K562 (cell line): ENCODE measurements at regions not wholly inside any gene's neighbourhood (a gene's known extent, or its start where the extent isn't known, plus 50 kb on each side); places are given as distances from the start of the nearest gene placed in this dataset.

Experiments
- ATAC-seq: fragments of 200-7000 bp; cut with Tn5 transposase; 3 replicates; pipeline ENCODE4 v1.9.1; 2020; ENCODE audit warnings: moderate library complexity
- BruUV-seq: library from RNA; stranded (reverse); fragments of 400-500 nt; replicated peaks from 2 replicates; lab custom pipeline; 2021; lab: Mats Ljungman, UMichigan
- CTCF ChIA-PET: fragments of 300-600 bp; formaldehyde crosslinking; extraction: SDS; loops from one replicate; lab custom pipeline; 2021; ENCODE audit warnings: low intra/inter-chr PET ratio; lab: Yijun Ruan, JAX
- POLR2A ChIA-PET: fragments of 300-600, 350-650 bp; sonication (Branson Sonifier 250); formaldehyde crosslinking; extraction: SDS; loops from one replicate; lab custom pipeline; 2021; ENCODE audit warnings: antibody characterized with exemption, inconsistent platforms; lab: Yijun Ruan, JAX
- DNase-seq, 4 experiments: peaks; one replicate each; pipeline versions ENCODE4 v3.0.0 to v3.0.0-alpha.2; 2011 to 2018; ENCODE audit warnings: low spot score in 3 of 4, mixed read lengths in 3 of 4; ENCODE audit errors: extremely low read depth in 1 of 4
- FAIRE-seq: peaks from 2 replicates; lab custom pipeline; 2011; peaks lifted over from hg19 to GRCh38; lab: Jason Lieb, UNC
- H2AFZ ChIP-seq: 2 replicates; pipeline ENCODE4 v1.6.0; 2011; ENCODE audit warnings: low read depth, low read length, control low read depth, inconsistent platforms
- H3K27ac ChIP-seq: fragments of 200-600 bp; 3 replicates; pipeline ENCODE4 v1.8.0; 2011; ENCODE audit warnings: low read depth, mild to moderate bottlenecking, control low read depth, inconsistent platforms, low read length, moderate library complexity, mixed read lengths; ENCODE audit errors: extremely low read depth
- H3K27me3 ChIP-seq, 2 experiments: fragments of 300-600 bp in 1 of 2; 2 replicates in 1 of 2; 3 replicates in 1 of 2; pipeline versions ENCODE4 v1.6.0 to v1.8.0; 2011; ENCODE audit warnings: inconsistent platforms in 2 of 2, low read length in 2 of 2, mild to moderate bottlenecking in 1 of 2, mixed read lengths in 1 of 2, moderate library complexity in 1 of 2; ENCODE audit not compliant: control insufficient read depth in 2 of 2, insufficient read depth in 2 of 2
- H3K36me3 ChIP-seq: fragments of 300-600 bp; 3 replicates; pipeline ENCODE4 v1.8.0; 2011; ENCODE audit warnings: mild to moderate bottlenecking, low read length, inconsistent platforms; ENCODE audit not compliant: control insufficient read depth, insufficient read depth
- H3K4me1 ChIP-seq, 2 experiments: fragments of 200-600 bp in 1 of 2; replicated peaks in 1 of 2; 2 replicates in 1 of 2; 3 replicates in 1 of 2; pipeline versions ENCODE4 v1.5.1 to v1.8.0; 2011; ENCODE audit warnings: inconsistent platforms in 2 of 2, low read length in 2 of 2, mild to moderate bottlenecking in 1 of 2, mixed read lengths in 1 of 2, moderate library complexity in 1 of 2; ENCODE audit not compliant: control insufficient read depth in 2 of 2, insufficient read depth in 2 of 2
- H3K4me2 ChIP-seq: 2 replicates; pipeline ENCODE4 v1.6.1; 2011; ENCODE audit warnings: low read length, control low read depth, inconsistent platforms, mixed read lengths; ENCODE audit not compliant: insufficient read depth
- H3K4me3 ChIP-seq: fragments of 200-600 bp; sonication (generic), shearing (Covaris generic); 2 replicates; pipeline ENCODE4 v1.5.1; 2016; ENCODE audit warnings: control low read depth, inconsistent platforms
- H3K79me2 ChIP-seq: fragments of 200-600 bp; 3 replicates; pipeline ENCODE4 v1.8.0; 2011; ENCODE audit warnings: low read length, inconsistent platforms; ENCODE audit not compliant: control insufficient read depth, insufficient read depth
- H3K9ac ChIP-seq, 2 experiments: 2 replicates each; pipeline versions ENCODE4 v1.6.0 to v1.6.1; 2011; ENCODE audit warnings: low read depth in 2 of 2, low read length in 2 of 2, control low read depth in 1 of 2, inconsistent platforms in 1 of 2, mild to moderate bottlenecking in 1 of 2, mixed read lengths in 1 of 2; ENCODE audit not compliant: insufficient read depth in 1 of 2
- H3K9me1 ChIP-seq: one replicate; pipeline ENCODE4 v1.6.0; 2011; ENCODE audit warnings: inconsistent platforms, mild to moderate bottlenecking, low read length, moderate library complexity; ENCODE audit not compliant: control insufficient read depth, insufficient read depth
- H3K9me3 ChIP-seq: replicated peaks from 2 replicates; pipeline ENCODE4 v1.5.1; 2011; ENCODE audit warnings: low read depth, low read length, inconsistent platforms; ENCODE audit not compliant: control insufficient read depth, insufficient read depth
- H4K20me1 ChIP-seq: replicated peaks from 2 replicates; pipeline ENCODE4 v1.6.1; 2011; ENCODE audit warnings: low read length, inconsistent platforms, mixed read lengths; ENCODE audit not compliant: control insufficient read depth, insufficient read depth
- ATF1 ChIP-seq, 2 experiments: fragments of 450-650 bp in 1 of 2; IDR thresholded peaks; 2 replicates each; pipeline ENCODE4 v1.6.1; 2016; ENCODE audit warnings: missing compliant biosample characterization in 1 of 2, missing genetic modification characterization in 1 of 2
- ATF7 ChIP-seq: fragments of 450-650 bp; IDR thresholded peaks from 2 replicates; pipeline ENCODE4 v1.7.1; 2014; ENCODE audit warnings: mild to moderate bottlenecking, moderate library complexity
- BCL6 ChIP-seq: fragments of 250-450 bp; sonication (Bioruptor Pico); IDR thresholded peaks from 2 replicates; pipeline ENCODE4 v1.4.0; 2020
- CBX1 ChIP-seq: sonication (generic); IDR thresholded peaks from 2 replicates; pipeline ENCODE4 v1.6.1; 2016; ENCODE audit warnings: antibody characterized with exemption, low read depth, mild to moderate bottlenecking
- CBX2 ChIP-seq: fragments of 200-600 bp; sonication (generic); IDR thresholded peaks from one replicate; pipeline ENCODE4 v1.6.1; 2012; ENCODE audit warnings: mild to moderate bottlenecking, low read length, inconsistent platforms; ENCODE audit not compliant: insufficient read depth, poor library complexity, severe bottlenecking
- HMG20A ChIP-seq: fragments of 450-650 bp; formaldehyde crosslinking; conservative IDR thresholded peaks from 2 replicates; pipeline ENCODE4 v1.4.0; 2020; ENCODE audit warnings: mild to moderate bottlenecking, mixed read lengths
- NFIX ChIP-seq: fragments of 250-450 bp; sonication (Bioruptor Pico); IDR thresholded peaks from 2 replicates; pipeline ENCODE4 v1.4.0; 2020; ENCODE audit warnings: low read depth, mild to moderate bottlenecking, moderate library complexity
- NR1H2 ChIP-seq: sonication (generic); formaldehyde crosslinking; IDR thresholded peaks from 2 replicates; pipeline ENCODE4 v1.4.0; 2020; ENCODE audit warnings: mild to moderate bottlenecking, missing genetic modification reagents
- PHB ChIP-seq: fragments of 250-450 bp; sonication (Bioruptor Pico); IDR thresholded peaks from 2 replicates; pipeline ENCODE4 v1.5.0; 2021
- RBM39 ChIP-seq: fragments of 200-400 bp; formaldehyde crosslinking; optimal IDR thresholded peaks from 2 replicates; pipeline ENCODE3; 2018; ENCODE audit warnings: low read depth, low read length
- RREB1 ChIP-seq: fragments of 250-450 bp; sonication (Bioruptor Pico); IDR thresholded peaks from 2 replicates; pipeline ENCODE4 v1.4.0; 2020
- ZBTB9 ChIP-seq: fragments of 450-650 bp; formaldehyde crosslinking; IDR thresholded peaks from 2 replicates; pipeline ENCODE4 v1.4.0; 2020; ENCODE audit warnings: mild to moderate bottlenecking, moderate library complexity
- ZC3H4 ChIP-seq: sonication (generic); formaldehyde crosslinking; IDR thresholded peaks from 2 replicates; pipeline ENCODE4 v1.9.0; 2021; ENCODE audit warnings: missing genetic modification reagents, borderline replicate concordance
- ZNF133 ChIP-seq: fragments of 250-450 bp; sonication (Bioruptor Pico); IDR thresholded peaks from 2 replicates; pipeline ENCODE4 v1.4.0; 2020; ENCODE audit warnings: mild to moderate bottlenecking
- ZNF232 ChIP-seq: sonication (generic); formaldehyde crosslinking; IDR thresholded peaks from 2 replicates; pipeline ENCODE4 v1.8.0; 2022; ENCODE audit warnings: mild to moderate bottlenecking, missing genetic modification reagents
- ZNF57 ChIP-seq: fragments of 450-650 bp; formaldehyde crosslinking; IDR thresholded peaks from 2 replicates; pipeline ENCODE4 v1.4.0; 2020; ENCODE audit warnings: mild to moderate bottlenecking, moderate library complexity
- WGBS: fragments of 100-300 bp; shearing (Covaris generic); methylation state at CpG from one replicate; pipeline ENCODE4 v1.1.6; 2016; ENCODE audit warnings: low coverage, mixed read lengths; ENCODE audit not compliant: insufficient coverage; ENCODE audit errors: missing lambda C conversion rate; 5-methylcytosine and 5-hydroxymethylcytosine counted together
- in situ Hi-C: fragments of 300-500 bp; cut with MboI; formaldehyde crosslinking; loops from 4 replicates; pipeline ENCODE4 v1.15.0; 2018; ENCODE audit warnings: inconsistent platforms, mixed read lengths
- intact Hi-C: fragments of 100-400 bp; cut with micrococcal nuclease; formaldehyde crosslinking; loops from 2 replicates; pipeline ENCODE4 v1.14.2; 2022

GRCh38 chr2:103960129-103960513 is 893.8 kb upstream of the POU3F3 start:
- no TSS peak for BruUV-seq
- no peak overlapping the region for H2AFZ ChIP-seq
- 0% methylated on average over 1 of the region's 1 CpG for WGBS

GRCh38 chr2:103960951-103961350 is 893.0 kb upstream of the POU3F3 start:
- TF ChIP-seq ZC3H4 (CRISPR knock-in tag) (no peak), RREB1 (no peak), CBX2 (no peak), ATF7 (no peak), HMG20A (CRISPR knock-in tag) (no peak), NR1H2 (CRISPR knock-in tag) (no peak), ZBTB9 (no peak)
- CTCF ChIA-PET, result no interaction called here
- POLR2A ChIA-PET, result no interaction called here
- FAIRE-seq (no peak), DNase-seq (no peak), ATAC-seq (no peak)
- no peaks in the 10 kb centered on the region for H3K36me3 ChIP-seq
- H3K27me3 ChIP-seq, result no peaks in the 10 kb centered on the region
- no peaks in the 10 kb centered on the region for H3K4me1 ChIP-seq
- intact Hi-C loops, result no loop called here
- in situ Hi-C loops, result no loop called here
- no peak overlapping the region for H2AFZ ChIP-seq
- no peak overlapping the region for H3K9ac ChIP-seq
- H3K4me3 ChIP-seq, result no peak overlapping the region
- H3K9me1 ChIP-seq, result no peaks in the 10 kb centered on the region
- BruUV-seq, result no TSS peak
- no peaks in the 10 kb centered on the region for H3K79me2 ChIP-seq
- no peak overlapping the region for H3K27ac ChIP-seq
- WGBS, result 4% methylated on average over 6 of the region's 6 CpGs
- no peaks in the 10 kb centered on the region; the same call in 1 of the 2 replicates for H3K9me3 ChIP-seq
- no peaks in the 10 kb centered on the region for H4K20me1 ChIP-seq
- no peak overlapping the region for H3K4me2 ChIP-seq

More at GRCh38 chr2:103960129-103960513, 893.8 kb upstream of the POU3F3 start:
- Histone ChIP-seq H3K9me3 (no peaks in the 10 kb centered on the region), H3K27me3 (no peaks in the 10 kb centered on the region), H3K27ac (no peak overlapping the region), H3K4me1 (no peaks in the 10 kb centered on the region), H4K20me1 (no peaks in the 10 kb centered on the region), H3K36me3 (no peaks in the 10 kb centered on the region), H3K9me1 (no peaks in the 10 kb centered on the region), H3K9ac (no peak overlapping the region), H3K4me3 (no peak overlapping the region), H3K79me2 (no peaks in the 10 kb centered on the region), H3K4me2 (no peak overlapping the region)
- no peak for FAIRE-seq
- CTCF ChIA-PET, result no interaction called here
- no peak for DNase-seq
- POLR2A ChIA-PET, result no interaction called here
- in situ Hi-C loops, result no loop called here
- no peak for TF ChIP-seq NFIX (CRISPR knock-in tag)
- TF ChIP-seq PHB (CRISPR knock-in tag), result no peak
- no peak for TF ChIP-seq RBM39
- TF ChIP-seq CBX1, result no peak
- TF ChIP-seq ZNF57 (CRISPR knock-in tag), result no peak
- TF ChIP-seq BCL6 (CRISPR knock-in tag), result no peak
- TF ChIP-seq ATF1 (CRISPR knock-in tag; IDR thresholded peaks at IDR 0.05), result no peak
- no peak for TF ChIP-seq ATF1 (tag; IDR thresholded peaks at IDR 0.05)
- TF ChIP-seq ZNF133 (CRISPR knock-in tag), result no peak
- no peak for TF ChIP-seq ZNF232 (CRISPR knock-in tag)
- intact Hi-C loops, result no loop called here
- ATAC-seq, result no peak
